MM.1S (cell line): ENCODE measurements at regions not wholly inside any gene's neighbourhood (a gene's known extent, or its start where the extent isn't known, plus 50 kb on each side); places are given as distances from the start of the nearest gene placed in this dataset.

Source experiments
- EZH2 ChIP-seq: fragments of 300-600 bp; sonication (generic); optimal IDR thresholded peaks from 2 replicates; pipeline ENCODE3; 2017; ENCODE audit warnings: low read depth, mild to moderate bottlenecking, antibody characterized with exemption, low read length, mixed read lengths
- EZH2phosphoT487 ChIP-seq: fragments of 300-600 bp; sonication (generic); IDR thresholded peaks from 2 replicates; pipeline ENCODE4 v1.6.1; 2018; ENCODE audit warnings: antibody characterized with exemption, low read length
- TF ChIP-seq, protein P1 (sequence below): fragments of 300-600 bp; sonication (generic); IDR thresholded peaks from 2 replicates; pipeline ENCODE4 v1.5.1; 2016; ENCODE audit warnings: antibody characterized with exemption, low read length, mixed read lengths

- TF ChIP-seq EZH2 (no peak), EZH2phosphoT487 (no peak)
- TF ChIP-seq, protein P1, sequence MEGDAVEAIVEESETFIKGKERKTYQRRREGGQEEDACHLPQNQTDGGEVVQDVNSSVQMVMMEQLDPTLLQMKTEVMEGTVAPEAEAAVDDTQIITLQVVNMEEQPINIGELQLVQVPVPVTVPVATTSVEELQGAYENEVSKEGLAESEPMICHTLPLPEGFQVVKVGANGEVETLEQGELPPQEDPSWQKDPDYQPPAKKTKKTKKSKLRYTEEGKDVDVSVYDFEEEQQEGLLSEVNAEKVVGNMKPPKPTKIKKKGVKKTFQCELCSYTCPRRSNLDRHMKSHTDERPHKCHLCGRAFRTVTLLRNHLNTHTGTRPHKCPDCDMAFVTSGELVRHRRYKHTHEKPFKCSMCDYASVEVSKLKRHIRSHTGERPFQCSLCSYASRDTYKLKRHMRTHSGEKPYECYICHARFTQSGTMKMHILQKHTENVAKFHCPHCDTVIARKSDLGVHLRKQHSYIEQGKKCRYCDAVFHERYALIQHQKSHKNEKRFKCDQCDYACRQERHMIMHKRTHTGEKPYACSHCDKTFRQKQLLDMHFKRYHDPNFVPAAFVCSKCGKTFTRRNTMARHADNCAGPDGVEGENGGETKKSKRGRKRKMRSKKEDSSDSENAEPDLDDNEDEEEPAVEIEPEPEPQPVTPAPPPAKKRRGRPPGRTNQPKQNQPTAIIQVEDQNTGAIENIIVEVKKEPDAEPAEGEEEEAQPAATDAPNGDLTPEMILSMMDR = no peak
These were observed 433.4 kb downstream of the TCERG1L start for GRCh38 chr10:130878131-130878530.
